ENCODE measurements at regions not wholly inside any gene's neighbourhood (a gene's known extent, or its start where the extent isn't known, plus 50 kb on each side); places are given as distances from the start of the nearest gene placed in this dataset.

DNA sequence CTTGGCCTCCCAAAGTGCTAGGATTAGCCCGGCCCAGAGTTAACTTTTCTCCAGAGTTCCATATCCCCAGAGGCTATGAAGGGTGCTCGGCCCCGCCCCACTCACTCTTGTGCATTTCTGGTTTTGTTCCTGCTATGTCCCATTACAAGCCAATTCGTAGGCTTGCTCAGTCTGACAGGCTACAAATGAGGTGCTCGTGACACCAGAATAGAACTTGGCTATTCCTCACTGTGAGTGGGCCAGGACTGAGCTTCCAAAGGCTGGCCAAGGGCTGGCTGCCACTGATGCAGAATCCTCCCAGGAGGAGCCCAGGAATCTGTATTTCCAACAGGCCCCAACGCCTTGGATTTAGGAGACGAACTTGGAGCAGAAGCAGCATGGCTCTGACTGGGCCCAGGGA lies 282.7 kb upstream of the C2CD4B start:
- CTCF ChIA-PET (ENCODE audit: unreplicated experiment), result no interaction called here
- POLR2A ChIA-PET, result no interaction called here
- no TSS peak for BruUV-seq (replicated peaks)

DNA sequence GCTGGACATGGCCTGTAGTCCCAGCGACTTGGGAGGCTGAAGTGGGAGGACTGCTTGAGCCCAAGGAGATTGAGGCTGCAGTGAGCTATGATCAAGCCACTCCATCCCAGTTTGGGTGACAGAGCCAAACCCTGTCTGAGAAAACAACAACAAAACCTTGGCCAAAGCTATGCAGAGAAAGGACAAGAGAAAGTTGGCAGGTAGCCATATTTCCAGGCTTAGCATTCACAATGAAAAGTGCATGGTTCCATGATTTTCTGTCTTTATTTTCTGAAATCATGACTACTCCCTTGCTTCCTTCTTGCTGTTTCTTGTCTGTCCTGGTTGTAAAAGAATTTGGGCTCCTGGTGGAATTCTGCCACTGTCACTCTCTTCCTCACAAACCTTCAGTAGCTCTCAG lies 284.6 kb upstream of the C2CD4B start:
- no TSS peak for BruUV-seq (replicated peaks)

More for the DNA sequence above, 282.7 kb upstream of the C2CD4B start:
- H3K36me3 ChIP-seq (ENCODE audit: insufficient read depth, low read length), result no peaks in the 10 kb centered on the region
- no peak for DNase-seq (ENCODE audit: low spot score)
- H2AFZ ChIP-seq (ENCODE audit: low read length), result no peak overlapping the region
- no peaks in the 10 kb centered on the region for H3K9me2 ChIP-seq (ENCODE audit: insufficient read depth, low read length)
- H3K4me3 ChIP-seq (ENCODE audit: low read depth, low read length, poor library complexity, severe bottlenecking), result no peak overlapping the region
- intact Hi-C loops (cut with micrococcal nuclease; ENCODE audit: unreplicated experiment), result no loop called here
- H4K20me1 ChIP-seq (ENCODE audit: insufficient read depth, low read length), result no peaks in the 10 kb centered on the region
- H3K27ac ChIP-seq (ENCODE audit: low read depth, low read length, poor library complexity, severe bottlenecking), result no peak overlapping the region
- TF ChIP-seq, protein P1, sequence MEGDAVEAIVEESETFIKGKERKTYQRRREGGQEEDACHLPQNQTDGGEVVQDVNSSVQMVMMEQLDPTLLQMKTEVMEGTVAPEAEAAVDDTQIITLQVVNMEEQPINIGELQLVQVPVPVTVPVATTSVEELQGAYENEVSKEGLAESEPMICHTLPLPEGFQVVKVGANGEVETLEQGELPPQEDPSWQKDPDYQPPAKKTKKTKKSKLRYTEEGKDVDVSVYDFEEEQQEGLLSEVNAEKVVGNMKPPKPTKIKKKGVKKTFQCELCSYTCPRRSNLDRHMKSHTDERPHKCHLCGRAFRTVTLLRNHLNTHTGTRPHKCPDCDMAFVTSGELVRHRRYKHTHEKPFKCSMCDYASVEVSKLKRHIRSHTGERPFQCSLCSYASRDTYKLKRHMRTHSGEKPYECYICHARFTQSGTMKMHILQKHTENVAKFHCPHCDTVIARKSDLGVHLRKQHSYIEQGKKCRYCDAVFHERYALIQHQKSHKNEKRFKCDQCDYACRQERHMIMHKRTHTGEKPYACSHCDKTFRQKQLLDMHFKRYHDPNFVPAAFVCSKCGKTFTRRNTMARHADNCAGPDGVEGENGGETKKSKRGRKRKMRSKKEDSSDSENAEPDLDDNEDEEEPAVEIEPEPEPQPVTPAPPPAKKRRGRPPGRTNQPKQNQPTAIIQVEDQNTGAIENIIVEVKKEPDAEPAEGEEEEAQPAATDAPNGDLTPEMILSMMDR (conservative IDR thresholded peaks at IDR 0.05; ENCODE audit: low read length), result no peak
- TF ChIP-seq EZH2phosphoT487 (IDR thresholded peaks at IDR 0.05; ENCODE audit: borderline replicate concordance, low read depth, low read length), result no peak
- no peaks in the 10 kb centered on the region for H3K79me2 ChIP-seq (ENCODE audit: insufficient read depth, low read depth, low read length)
- no peaks in the 10 kb centered on the region for H3K4me1 ChIP-seq (ENCODE audit: insufficient read depth, low read length, poor library complexity, severe bottlenecking)
- H3K4me2 ChIP-seq (ENCODE audit: low read length), result no peak overlapping the region
- H3K9me3 ChIP-seq (ENCODE audit: low read length), result no peaks in the 10 kb centered on the region

DNA sequence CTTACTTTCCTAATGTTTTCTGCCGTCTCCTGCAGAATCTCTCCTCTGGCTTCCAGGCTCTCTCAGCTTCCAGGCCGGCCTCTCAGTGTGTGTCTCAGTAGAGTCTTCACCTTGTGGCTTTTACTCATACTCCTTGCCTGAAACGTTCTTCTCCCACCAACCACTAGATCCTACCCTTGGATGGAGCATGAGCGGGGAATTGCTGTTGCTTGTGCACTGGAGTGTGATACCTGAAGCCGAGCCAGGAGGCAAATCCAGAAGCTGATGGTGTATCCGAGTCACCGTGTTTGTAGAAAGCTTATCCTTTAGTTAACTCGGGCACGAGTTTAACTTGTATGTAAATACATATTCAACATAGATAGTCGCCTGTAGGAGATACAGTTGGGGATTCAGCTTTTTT lies 285.0 kb upstream of the C2CD4B start:
- ChIA-PET CTCF (ENCODE audit: unreplicated experiment) (no interaction called here), POLR2A (no interaction called here)
- Histone ChIP-seq H3K4me3 (ENCODE audit: low read depth, low read length, poor library complexity, severe bottlenecking) (no peak overlapping the region), H3K36me3 (ENCODE audit: insufficient read depth, low read length) (no peaks in the 10 kb centered on the region), H4K20me1 (ENCODE audit: insufficient read depth, low read length) (no peaks in the 10 kb centered on the region), H3K79me2 (ENCODE audit: insufficient read depth, low read depth, low read length) (no peaks in the 10 kb centered on the region), H3K27ac (ENCODE audit: low read depth, low read length, poor library complexity, severe bottlenecking) (no peak overlapping the region), H3K9me3 (ENCODE audit: low read length) (no peaks in the 10 kb centered on the region), H2AFZ (ENCODE audit: low read length) (no peak overlapping the region), H3K4me1 (ENCODE audit: insufficient read depth, low read length, poor library complexity, severe bottlenecking) (no peaks in the 10 kb centered on the region), H3K9me2 (ENCODE audit: insufficient read depth, low read length) (no peaks in the 10 kb centered on the region), H3K4me2 (ENCODE audit: low read length) (no peak overlapping the region)
- no TSS peak for BruUV-seq (replicated peaks)
- TF ChIP-seq EZH2phosphoT487 (IDR thresholded peaks at IDR 0.05; ENCODE audit: borderline replicate concordance, low read depth, low read length), result no peak
- TF ChIP-seq, protein P1 (conservative IDR thresholded peaks at IDR 0.05; ENCODE audit: low read length), result no peak
- intact Hi-C loops (cut with micrococcal nuclease; ENCODE audit: unreplicated experiment), result no loop called here
- no peak for DNase-seq (ENCODE audit: low spot score)

More for the DNA sequence above, 284.6 kb upstream of the C2CD4B start:
- Histone ChIP-seq H3K9me2 (ENCODE audit: insufficient read depth, low read length) (no peaks in the 10 kb centered on the region), H3K79me2 (ENCODE audit: insufficient read depth, low read depth, low read length) (no peaks in the 10 kb centered on the region), H2AFZ (ENCODE audit: low read length) (no peak overlapping the region), H3K4me2 (ENCODE audit: low read length) (no peak overlapping the region), H3K27ac (ENCODE audit: low read depth, low read length, poor library complexity, severe bottlenecking) (no peak overlapping the region), H4K20me1 (ENCODE audit: insufficient read depth, low read length) (no peaks in the 10 kb centered on the region), H3K4me3 (ENCODE audit: low read depth, low read length, poor library complexity, severe bottlenecking) (no peak overlapping the region), H3K36me3 (ENCODE audit: insufficient read depth, low read length) (no peaks in the 10 kb centered on the region), H3K4me1 (ENCODE audit: insufficient read depth, low read length, poor library complexity, severe bottlenecking) (no peaks in the 10 kb centered on the region), H3K9me3 (ENCODE audit: low read length) (no peaks in the 10 kb centered on the region)
- DNase-seq (ENCODE audit: low spot score), result no peak
- CTCF ChIA-PET (ENCODE audit: unreplicated experiment), result no interaction called here
- POLR2A ChIA-PET, result no interaction called here
- intact Hi-C loops (cut with micrococcal nuclease; ENCODE audit: unreplicated experiment), result no loop called here
- TF ChIP-seq, protein P1 (conservative IDR thresholded peaks at IDR 0.05; ENCODE audit: low read length), result no peak
- no peak for TF ChIP-seq EZH2phosphoT487 (IDR thresholded peaks at IDR 0.05; ENCODE audit: borderline replicate concordance, low read depth, low read length)
